ENCODE measurements at regions not wholly inside any gene's neighbourhood (a gene's known extent, or its start where the extent isn't known, plus 50 kb on each side); places are given as distances from the start of the nearest gene placed in this dataset.
A peak's percentile ranks its signal among the peaks of the same experiment; 100 is the strongest.
"Not testable (repeated sequence)": the region's sequence is repeated elsewhere in the genome, so short reads cannot be mapped to it uniquely, and the experiment has no call there.

- FAIRE-seq (peak; percentile 59), DNase-seq (ENCODE audit: low spot score) (peak; percentile 78)
These were observed 67.1 kb upstream of the KPNA3 start for GRCh38 chr13:49859560-49859959.

DNA sequence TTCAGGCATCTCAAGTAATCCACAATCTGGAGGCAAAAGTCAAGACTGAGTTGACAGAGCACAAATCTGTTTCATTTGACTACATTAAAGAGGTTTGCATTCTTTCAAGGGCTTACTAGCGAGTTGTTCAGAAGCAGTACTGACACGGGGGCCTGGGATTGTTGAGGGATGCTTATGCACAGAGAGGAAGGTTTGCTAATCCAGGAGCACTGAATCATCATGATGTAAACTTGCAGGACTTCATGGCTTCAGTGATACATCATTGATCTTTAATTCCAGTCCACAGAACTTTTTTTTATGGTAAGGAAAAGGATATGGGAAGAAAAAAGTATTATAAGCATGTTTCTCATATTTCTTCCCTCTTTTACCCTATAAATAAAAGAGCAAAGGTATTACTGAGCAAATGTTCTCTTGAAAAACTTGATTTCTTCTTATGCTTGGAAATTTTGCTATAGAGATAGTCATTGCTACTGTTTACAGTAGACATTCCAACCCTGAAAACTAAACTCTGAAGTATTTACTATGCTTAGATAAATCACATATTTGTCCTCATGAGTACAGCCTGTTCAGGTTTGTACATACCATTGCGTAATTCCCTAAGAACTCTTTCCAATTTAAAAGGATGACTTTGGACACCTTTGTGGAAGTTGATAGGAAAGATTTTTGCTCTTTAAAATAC lies 65.8 kb upstream of the KPNA3 start:
- FAIRE-seq = no peak
- peak; percentile 66 for DNase-seq (ENCODE audit: low spot score)

GRCh38 chr13:49855930-49856329 lies 63.4 kb upstream of the KPNA3 start:
- no peak for DNase-seq (ENCODE audit: low spot score)
- FAIRE-seq = no peak

- FAIRE-seq (no peak), DNase-seq (ENCODE audit: low spot score) (no peak)
These were observed 61.1 kb upstream of the KPNA3 start for GRCh38 chr13:49853535-49853934.

GRCh38 chr13:49852460-49852859 lies 60.0 kb upstream of the KPNA3 start:
- not testable (repeated sequence) for FAIRE-seq; DNase-seq (ENCODE audit: low spot score)

GRCh38 chr13:49844181-49844580 lies 51.7 kb upstream of the KPNA3 start:
- no peak for FAIRE-seq
- no peak for DNase-seq (ENCODE audit: low spot score)
